H9 (cell line): ENCODE measurements at regions not wholly inside any gene's neighbourhood (a gene's known extent, or its start where the extent isn't known, plus 50 kb on each side); places are given as distances from the start of the nearest gene placed in this dataset.

Experiments used
- DNase-seq: peaks from one replicate; pipeline ENCODE4 v3.0.0-alpha.2; 2017
- H2AFZ ChIP-seq: one replicate; pipeline ENCODE4 v1.6.1; 2013; ENCODE audit warnings: mild to moderate bottlenecking, low read length, control low read depth, moderate library complexity
- H2AK5ac ChIP-seq: 2 replicates; pipeline ENCODE4 v1.6.1; 2013; ENCODE audit warnings: low read length, control low read depth, mixed read lengths; ENCODE audit not compliant: insufficient read length
- H2BK120ac ChIP-seq: one replicate; pipeline ENCODE4 v1.6.1; 2013; ENCODE audit warnings: low read depth, mild to moderate bottlenecking, low read length, control low read depth, inconsistent platforms; ENCODE audit not compliant: poor library complexity, severe bottlenecking
- H2BK12ac ChIP-seq: 2 replicates; pipeline ENCODE4 v1.6.1; 2013; ENCODE audit warnings: low read length, control low read depth, mixed read lengths, low read depth; ENCODE audit not compliant: insufficient read length
- H2BK15ac ChIP-seq: 2 replicates; pipeline ENCODE4 v1.6.1; 2013; ENCODE audit warnings: low read depth, low read length, control low read depth
- H2BK20ac ChIP-seq: one replicate; pipeline ENCODE4 v1.6.1; 2013; ENCODE audit warnings: low read depth, mild to moderate bottlenecking, low read length, control low read depth, inconsistent platforms; ENCODE audit not compliant: poor library complexity, severe bottlenecking
- H2BK5ac ChIP-seq: 2 replicates; pipeline ENCODE4 v1.6.1; 2013; ENCODE audit warnings: low read length, control low read depth, mixed read lengths; ENCODE audit not compliant: insufficient read length
- H3K14ac ChIP-seq: 2 replicates; pipeline ENCODE4 v1.6.1; 2013; ENCODE audit warnings: low read length, control low read depth; ENCODE audit not compliant: insufficient read depth
- H3K18ac ChIP-seq: 2 replicates; pipeline ENCODE4 v1.6.1; 2013; ENCODE audit warnings: low read depth, mild to moderate bottlenecking, mixed read lengths, low read length, control low read depth; ENCODE audit not compliant: insufficient read length
- H3K23ac ChIP-seq: 2 replicates; pipeline ENCODE4 v1.6.1; 2013; ENCODE audit warnings: low read length, control low read depth, mixed read lengths, low read depth; ENCODE audit not compliant: insufficient read length
- H3K23me2 ChIP-seq: 2 replicates; pipeline ENCODE4 v1.6.1; 2013; ENCODE audit warnings: low read depth, mild to moderate bottlenecking, mixed read lengths, low read length, control low read depth; ENCODE audit not compliant: insufficient read length, poor library complexity, severe bottlenecking
- H3K27ac ChIP-seq: 2 replicates; pipeline ENCODE4 v1.5.1; 2013; ENCODE audit warnings: low read length, control low read depth, mixed read lengths, low read depth; ENCODE audit not compliant: insufficient read length
- H3K27me3 ChIP-seq: 2 replicates; pipeline ENCODE4 v1.6.1; 2013; ENCODE audit warnings: low read length, control low read depth, inconsistent platforms; ENCODE audit not compliant: insufficient read depth
- H3K4ac ChIP-seq: 2 replicates; pipeline ENCODE4 v1.6.1; 2013; ENCODE audit warnings: low read depth, mild to moderate bottlenecking, control low read depth, inconsistent platforms, low read length, moderate library complexity
- H3K4me1 ChIP-seq: 2 replicates; pipeline ENCODE4 v1.6.1; 2013; ENCODE audit warnings: low read length, control low read depth, inconsistent platforms; ENCODE audit not compliant: insufficient read depth
- H3K4me2 ChIP-seq: 2 replicates; pipeline ENCODE4 v1.6.1; 2013; ENCODE audit warnings: low read length, control low read depth, mixed read lengths; ENCODE audit not compliant: insufficient read length, insufficient read depth
- H3K56ac ChIP-seq: 2 replicates; pipeline ENCODE4 v1.6.1; 2013; ENCODE audit warnings: low read depth, mild to moderate bottlenecking, mixed read lengths, low read length, control low read depth; ENCODE audit not compliant: insufficient read length
- H3K79me1 ChIP-seq: 2 replicates; pipeline ENCODE4 v1.6.1; 2013; ENCODE audit warnings: low read depth, mild to moderate bottlenecking, moderate library complexity, low read length, control low read depth, inconsistent platforms; ENCODE audit not compliant: insufficient read depth, poor library complexity, severe bottlenecking
- H3K79me2 ChIP-seq: 2 replicates; pipeline ENCODE4 v1.6.1; 2013; ENCODE audit warnings: low read length, control low read depth, inconsistent platforms; ENCODE audit not compliant: insufficient read depth
- H3K9ac ChIP-seq: 2 replicates; pipeline ENCODE4 v1.6.1; 2013; ENCODE audit warnings: low read length, control low read depth, mixed read lengths; ENCODE audit not compliant: insufficient read length; ENCODE audit errors: extremely low read depth
- H3K9me3 ChIP-seq: one replicate; pipeline ENCODE4 v1.6.1; 2013; ENCODE audit warnings: low read depth, low read length, inconsistent platforms; ENCODE audit not compliant: control insufficient read depth
- H3T11ph ChIP-seq: one replicate; pipeline ENCODE4 v1.6.1; 2013; ENCODE audit warnings: mild to moderate bottlenecking, low read length, control low read depth, inconsistent platforms
- H4K20me1 ChIP-seq: one replicate; pipeline ENCODE4 v1.6.1; 2013; ENCODE audit not compliant: control insufficient read depth, insufficient read length, insufficient read depth
- H4K5ac ChIP-seq: 2 replicates; pipeline ENCODE4 v1.6.1; 2013; ENCODE audit warnings: low read depth, mild to moderate bottlenecking, mixed read lengths, low read length, control low read depth; ENCODE audit not compliant: insufficient read length
- H4K8ac ChIP-seq: replicated peaks from 2 replicates; pipeline ENCODE4 v1.6.1; 2013; ENCODE audit warnings: low read length, control low read depth, mixed read lengths, low read depth; ENCODE audit not compliant: insufficient read length
- H4K91ac ChIP-seq: 2 replicates; pipeline ENCODE4 v1.6.1; 2013; ENCODE audit warnings: low read depth, mild to moderate bottlenecking, moderate library complexity, mixed read lengths, low read length, control low read depth; ENCODE audit not compliant: insufficient read length
- H3K27ac Mint-ChIP-seq, 3 experiments: 2 replicates in 2 of 3; 3 replicates in 1 of 3; pipeline ENCODE4 v1.8.0; 2020 to 2021; ENCODE audit warnings: mixed read lengths in 3 of 3, mild to moderate bottlenecking in 1 of 3, moderate library complexity in 1 of 3
- H3K27me3 Mint-ChIP-seq: 2 replicates; pipeline ENCODE4 v1.8.0; 2021; ENCODE audit warnings: low read depth, mild to moderate bottlenecking, moderate library complexity, mixed read lengths
- H3K36me3 Mint-ChIP-seq, 3 experiments: 2 replicates in 2 of 3; 3 replicates in 1 of 3; pipeline ENCODE4 v1.8.0; 2020 to 2021; ENCODE audit warnings: low read depth in 3 of 3, mixed read lengths in 3 of 3; ENCODE audit not compliant: insufficient read depth in 1 of 3
- H3K4me1 Mint-ChIP-seq, 2 experiments: 2 replicates each; pipeline ENCODE4 v1.8.0; 2020; ENCODE audit warnings: mixed read lengths in 2 of 2
- H3K4me3 Mint-ChIP-seq, 2 experiments: 2 replicates in 1 of 2; 3 replicates in 1 of 2; pipeline ENCODE4 v1.8.0; 2020 to 2021; ENCODE audit warnings: mild to moderate bottlenecking in 2 of 2, mixed read lengths in 2 of 2, moderate library complexity in 1 of 2
- H3K9me3 Mint-ChIP-seq, 2 experiments: 2 replicates in 1 of 2; 3 replicates in 1 of 2; pipeline ENCODE4 v1.8.0; 2020; ENCODE audit warnings: mild to moderate bottlenecking in 2 of 2, mixed read lengths in 2 of 2, moderate library complexity in 1 of 2
- CTCF ChIP-seq: fragments of 200-600 bp; sonication (generic); conservative IDR thresholded peaks from 3 replicates; pipeline ENCODE4 v1.8.0; 2021; ENCODE audit warnings: antibody characterized with exemption, mild to moderate bottlenecking
- WGBS: extraction: QIAGEN DNeasy Blood & Tissue Kit; methylation state at CpG from one replicate; pipeline ENCODE4 v1.1.7; 2013; ENCODE audit warnings: missing lambda C conversion rate, low lambda C conversion rate, mixed read lengths; ENCODE audit not compliant: insufficient read length; ENCODE audit errors: extremely low coverage; 5-methylcytosine and 5-hydroxymethylcytosine counted together

GRCh38 chr6:140499607-140500006 lies 1125.2 kb upstream of the CITED2 start:
- peaks cover 0 to 2% of the 10 kb centered on the region in 2 experiments; a peak in 1 of 5 replicates for H3K9me3 Mint-ChIP-seq
- Histone ChIP-seq H2BK20ac (no peak overlapping the region), H2BK12ac (no peak overlapping the region), H4K91ac (no peak overlapping the region), H3K79me1 (no peaks in the 10 kb centered on the region), H4K5ac (no peak overlapping the region), H3K9ac (no peak overlapping the region), H3T11ph (no peak overlapping the region), H2BK5ac (no peak overlapping the region), H2BK120ac (no peak overlapping the region), H3K4me1 (no peaks in the 10 kb centered on the region), H3K23me2 (no peaks in the 10 kb centered on the region), H3K23ac (no peak overlapping the region), H3K4ac (no peak overlapping the region), H3K79me2 (no peaks in the 10 kb centered on the region), H3K56ac (no peak overlapping the region), H3K9me3 (no peaks in the 10 kb centered on the region), H3K27ac (no peak overlapping the region), H4K20me1 (no peaks in the 10 kb centered on the region), H2AFZ (no peak overlapping the region), H4K8ac (no peak overlapping the region), H2AK5ac (no peak overlapping the region), H3K4me2 (no peak overlapping the region), H3K18ac (no peak overlapping the region), H2BK15ac (no peak overlapping the region), H3K27me3 (no peaks in the 10 kb centered on the region), H3K14ac (no peak overlapping the region)
- no peak overlapping the region for H3K27ac Mint-ChIP-seq
- no peak overlapping the region for H3K4me3 Mint-ChIP-seq
- H3K36me3 Mint-ChIP-seq: peaks cover 0 to 2% (median 0%) of the 10 kb centered on the region in 3 experiments; a peak in 1 of 7 replicates
- no CpG with 5 or more reads among the region's 1 CpG for WGBS
- DNase-seq: no peak
- no peaks in the 10 kb centered on the region for H3K4me1 Mint-ChIP-seq
- TF ChIP-seq CTCF: no peak
- H3K27me3 Mint-ChIP-seq: no peaks in the 10 kb centered on the region
